Progenitor cell of endocrine pancreas (in vitro differentiated cells): ENCODE measurements at regions not wholly inside any gene's neighbourhood (a gene's known extent, or its start where the extent isn't known, plus 50 kb on each side); places are given as distances from the start of the nearest gene placed in this dataset.

Source experiments
- DNase-seq: peaks from one replicate; pipeline ENCODE4 v3.0.0; 2021; ENCODE audit warnings: low spot score; ENCODE audit not compliant: unreplicated experiment
- H3K27ac Mint-ChIP-seq: 2 replicates; pipeline ENCODE4 v1.8.0; 2021; ENCODE audit warnings: mild to moderate bottlenecking, moderate library complexity, mixed read lengths
- H3K27me3 Mint-ChIP-seq: 2 replicates; pipeline ENCODE4 v1.8.0; 2021; ENCODE audit warnings: mixed read lengths
- H3K36me3 Mint-ChIP-seq: 2 replicates; pipeline ENCODE4 v1.8.0; 2022; ENCODE audit warnings: mixed read lengths; ENCODE audit not compliant: insufficient read depth
- H3K4me1 Mint-ChIP-seq: 2 replicates; pipeline ENCODE4 v1.8.0; 2021; ENCODE audit warnings: low read depth, mixed read lengths
- H3K4me3 Mint-ChIP-seq: 2 replicates; pipeline ENCODE4 v1.8.0; 2021; ENCODE audit warnings: low read depth, mild to moderate bottlenecking, moderate library complexity, mixed read lengths
- H3K9me3 Mint-ChIP-seq: 2 replicates; pipeline ENCODE4 v1.8.0; 2021; ENCODE audit warnings: low read depth, mixed read lengths
- TF ChIP-seq, protein P1 (sequence below): fragments of 200-600 bp; sonication (generic); IDR thresholded peaks from one replicate; pipeline ENCODE4 v1.5.0; 2021; ENCODE audit warnings: antibody characterized with exemption, mild to moderate bottlenecking; ENCODE audit not compliant: unreplicated experiment

DNA sequence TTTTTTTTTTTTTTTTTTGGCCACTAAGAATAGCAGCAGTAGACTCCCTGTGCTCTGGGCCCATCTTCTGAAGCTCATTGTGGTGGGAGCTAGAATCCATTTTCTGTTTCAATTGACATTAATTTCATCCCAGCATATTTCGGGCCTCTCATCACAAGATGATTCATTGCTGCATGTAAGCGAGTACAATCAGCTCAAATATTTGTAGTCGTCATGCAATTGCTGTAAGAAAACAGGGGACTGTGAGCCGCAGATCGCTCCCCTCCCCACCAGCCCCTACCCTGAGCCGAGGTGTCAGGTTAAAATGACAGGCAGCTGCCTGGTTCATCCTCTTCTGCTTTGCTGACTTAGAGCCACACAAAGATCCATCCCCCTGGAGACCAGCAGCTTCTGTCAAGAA lies 358.8 kb upstream of the CDH5 start:
- Mint-ChIP-seq H3K27ac (no peak overlapping the region), H3K27me3 (peaks cover 17% of the 10 kb centered on the region), H3K4me3 (no peak overlapping the region), H3K36me3 (no peaks in the 10 kb centered on the region), H3K9me3 (no peaks in the 10 kb centered on the region), H3K4me1 (no peaks in the 10 kb centered on the region)
- TF ChIP-seq, protein P1, sequence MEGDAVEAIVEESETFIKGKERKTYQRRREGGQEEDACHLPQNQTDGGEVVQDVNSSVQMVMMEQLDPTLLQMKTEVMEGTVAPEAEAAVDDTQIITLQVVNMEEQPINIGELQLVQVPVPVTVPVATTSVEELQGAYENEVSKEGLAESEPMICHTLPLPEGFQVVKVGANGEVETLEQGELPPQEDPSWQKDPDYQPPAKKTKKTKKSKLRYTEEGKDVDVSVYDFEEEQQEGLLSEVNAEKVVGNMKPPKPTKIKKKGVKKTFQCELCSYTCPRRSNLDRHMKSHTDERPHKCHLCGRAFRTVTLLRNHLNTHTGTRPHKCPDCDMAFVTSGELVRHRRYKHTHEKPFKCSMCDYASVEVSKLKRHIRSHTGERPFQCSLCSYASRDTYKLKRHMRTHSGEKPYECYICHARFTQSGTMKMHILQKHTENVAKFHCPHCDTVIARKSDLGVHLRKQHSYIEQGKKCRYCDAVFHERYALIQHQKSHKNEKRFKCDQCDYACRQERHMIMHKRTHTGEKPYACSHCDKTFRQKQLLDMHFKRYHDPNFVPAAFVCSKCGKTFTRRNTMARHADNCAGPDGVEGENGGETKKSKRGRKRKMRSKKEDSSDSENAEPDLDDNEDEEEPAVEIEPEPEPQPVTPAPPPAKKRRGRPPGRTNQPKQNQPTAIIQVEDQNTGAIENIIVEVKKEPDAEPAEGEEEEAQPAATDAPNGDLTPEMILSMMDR: no peak
- no peak for DNase-seq

DNA sequence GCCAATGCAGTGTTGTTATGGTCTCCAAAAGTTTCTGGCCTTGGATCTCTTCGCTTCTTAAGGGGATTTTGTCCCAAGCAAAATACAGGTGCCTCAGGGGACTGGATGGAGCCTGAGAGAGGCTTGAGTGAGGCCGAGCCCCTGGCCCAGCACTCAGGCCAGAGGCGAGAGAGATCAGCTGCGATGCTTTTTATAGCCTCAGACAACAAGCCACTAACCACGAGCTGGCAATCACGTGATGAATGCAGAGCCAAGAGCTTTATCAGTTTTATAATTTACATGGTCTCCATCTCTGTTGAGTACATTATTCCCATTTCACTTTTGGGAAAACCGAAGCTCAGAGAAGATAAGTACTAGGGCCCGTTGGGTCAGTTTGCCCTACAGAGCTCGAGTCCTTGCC lies 360.0 kb upstream of the CDH5 start:
- TF ChIP-seq, protein P1: no peak
- no peak overlapping the region for H3K4me3 Mint-ChIP-seq
- H3K9me3 Mint-ChIP-seq: no peaks in the 10 kb centered on the region
- H3K36me3 Mint-ChIP-seq: no peaks in the 10 kb centered on the region
- H3K4me1 Mint-ChIP-seq: no peaks in the 10 kb centered on the region
- no peak overlapping the region for H3K27ac Mint-ChIP-seq
- H3K27me3 Mint-ChIP-seq: peaks cover 14% of the 10 kb centered on the region
- no peak for DNase-seq

DNA sequence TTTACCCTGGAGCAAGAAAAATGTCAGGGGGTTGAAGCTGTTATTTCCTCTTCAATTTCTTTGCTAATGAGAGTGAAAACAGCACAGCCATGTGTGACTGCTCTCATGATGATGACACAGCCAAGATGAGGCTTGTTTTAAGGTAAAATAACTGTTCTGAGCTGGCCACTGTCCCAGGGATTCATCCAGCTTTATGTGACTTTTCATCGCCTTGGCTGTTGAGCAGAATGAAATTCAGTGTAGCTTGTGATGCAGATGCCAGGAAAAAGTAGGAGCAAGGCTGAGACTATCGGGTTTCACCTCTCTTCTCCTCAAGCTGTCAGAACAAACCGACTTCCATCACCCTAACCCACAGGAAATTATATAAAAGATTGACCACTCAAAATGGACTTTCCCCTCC lies 361.8 kb upstream of the CDH5 start:
- H3K27me3 Mint-ChIP-seq: peaks cover 16% of the 10 kb centered on the region
- no peak overlapping the region for H3K27ac Mint-ChIP-seq
- no peaks in the 10 kb centered on the region for H3K9me3 Mint-ChIP-seq
- no peaks in the 10 kb centered on the region for H3K36me3 Mint-ChIP-seq
- TF ChIP-seq, protein P1: no peak
- H3K4me3 Mint-ChIP-seq: no peak overlapping the region
- no peak for DNase-seq
- H3K4me1 Mint-ChIP-seq: no peaks in the 10 kb centered on the region

DNA sequence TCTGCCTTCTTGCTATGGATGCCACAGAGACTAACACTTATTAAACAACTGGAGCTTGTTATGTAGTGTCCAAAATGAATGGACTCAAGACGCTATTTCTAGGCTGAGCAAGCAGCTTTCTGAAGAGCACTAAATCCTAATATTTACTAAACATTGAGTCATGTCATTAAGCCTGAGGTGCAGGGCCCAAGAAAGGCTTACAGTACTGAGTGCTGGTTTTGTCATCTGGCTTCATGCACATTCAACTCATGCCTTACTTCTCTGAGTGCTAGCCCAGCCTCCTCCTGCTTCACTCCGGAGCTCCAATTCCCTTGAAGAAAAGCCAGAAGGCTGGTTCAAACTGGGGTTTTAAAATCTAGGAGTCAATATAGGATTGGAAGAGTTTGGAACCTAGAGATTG lies 363.3 kb upstream of the CDH5 start:
- H3K27me3 Mint-ChIP-seq: peaks cover 17% of the 10 kb centered on the region
- H3K36me3 Mint-ChIP-seq: no peaks in the 10 kb centered on the region
- peaks cover 4% of the 10 kb centered on the region for H3K9me3 Mint-ChIP-seq
- no peak for DNase-seq
- no peak overlapping the region for H3K27ac Mint-ChIP-seq
- TF ChIP-seq, protein P1: no peak
- H3K4me1 Mint-ChIP-seq: no peaks in the 10 kb centered on the region
- no peak overlapping the region for H3K4me3 Mint-ChIP-seq

DNA sequence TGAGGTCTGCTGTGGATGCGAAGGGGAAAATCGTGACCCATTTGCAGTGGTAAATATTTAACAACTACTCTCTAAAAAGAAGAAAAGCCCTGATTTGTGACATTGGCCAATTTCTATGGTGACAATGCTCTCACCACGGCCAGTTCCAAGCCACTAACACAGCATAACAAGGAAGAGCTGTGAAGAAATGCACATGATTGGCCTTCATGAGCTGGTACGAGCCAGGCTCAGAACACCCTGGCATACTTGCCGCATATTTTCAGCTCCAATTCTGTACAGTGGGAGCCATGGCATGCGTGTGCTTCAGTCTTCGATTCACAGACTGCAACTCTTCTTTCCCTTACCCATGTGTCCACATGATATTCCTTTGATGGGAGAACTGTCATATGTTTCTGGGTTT lies 363.9 kb upstream of the CDH5 start:
- no peak for DNase-seq

More for the DNA sequence above, 363.9 kb upstream of the CDH5 start:
- Mint-ChIP-seq H3K9me3 (peaks cover 4% of the 10 kb centered on the region), H3K4me3 (no peak overlapping the region), H3K27me3 (peaks cover 17% of the 10 kb centered on the region), H3K27ac (no peak overlapping the region), H3K4me1 (no peaks in the 10 kb centered on the region), H3K36me3 (no peaks in the 10 kb centered on the region)
- TF ChIP-seq, protein P1: no peak
